SK-N-SH (cell line): ENCODE measurements at regions not wholly inside any gene's neighbourhood (a gene's known extent, or its start where the extent isn't known, plus 50 kb on each side); places are given as distances from the start of the nearest gene placed in this dataset.
A peak's percentile ranks its signal among the peaks of the same experiment; 100 is the strongest.

ENCODE experiments used
- CTCF ChIA-PET: fragments of 300-600, 350-600 bp; formaldehyde crosslinking; extraction: SDS; loops from one replicate; lab custom pipeline; 2021; lab: Yijun Ruan, JAX
- POLR2A ChIA-PET: fragments of 350-600 bp; sonication (Branson Sonifier 250); formaldehyde crosslinking; extraction: SDS; loops from one replicate; lab custom pipeline; 2020; ENCODE audit warnings: antibody characterized with exemption, inconsistent platforms; lab: Yijun Ruan, JAX
- DNase-seq: peaks from one replicate; pipeline ENCODE4 v3.0.0; 2012
- H2AFZ ChIP-seq: fragments of 200-600 bp; sonication (generic); 2 replicates; pipeline ENCODE4 v1.8.1; 2016; ENCODE audit warnings: antibody characterized with exemption, mild to moderate bottlenecking, low read depth
- H3F3A ChIP-seq: fragments of 200-600 bp; sonication (generic); replicated peaks from 2 replicates; pipeline ENCODE3; 2016; ENCODE audit warnings: antibody characterized with exemption, mild to moderate bottlenecking; ENCODE audit not compliant: insufficient read depth
- H3K27ac ChIP-seq, 2 experiments: fragments of 200-500 bp in 1 of 2; fragments of 200-600 bp in 1 of 2; sonication (Bioruptor generic) in 1 of 2; sonication (generic), shearing (Covaris generic) in 1 of 2; 2 replicates each; pipeline versions ENCODE4 v1.5.1 to v1.6.1; 2014 to 2016; ENCODE audit warnings: low read depth in 2 of 2, inconsistent platforms in 1 of 2, low read length in 1 of 2, mild to moderate bottlenecking in 1 of 2, mixed read lengths in 1 of 2
- H3K27me3 ChIP-seq: fragments of 200-600 bp; sonication (generic), shearing (Covaris generic); 2 replicates; pipeline ENCODE4 v1.6.1; 2016; ENCODE audit warnings: mixed run types; ENCODE audit not compliant: insufficient read depth
- H3K36me3 ChIP-seq, 2 experiments: fragments of 200-500 bp in 1 of 2; fragments of 200-600 bp in 1 of 2; sonication (Bioruptor generic) in 1 of 2; sonication (generic) in 1 of 2; replicated peaks in 1 of 2; 2 replicates each; pipeline versions ENCODE3 to v1.5.1; 2014 to 2016; ENCODE audit warnings: low read length in 1 of 2, mild to moderate bottlenecking in 1 of 2; ENCODE audit not compliant: insufficient read depth in 2 of 2, control insufficient read depth in 1 of 2
- H3K4me1 ChIP-seq, 2 experiments: fragments of 200-500 bp in 1 of 2; fragments of 200-600 bp in 1 of 2; sonication (Bioruptor generic) in 1 of 2; sonication (generic), shearing (Covaris generic) in 1 of 2; 2 replicates each; pipeline versions ENCODE4 v1.5.1 to v1.6.1; 2014 to 2016; ENCODE audit warnings: low read depth in 1 of 2, low read length in 1 of 2, mixed run types in 1 of 2; ENCODE audit not compliant: insufficient read depth in 2 of 2, control insufficient read depth in 1 of 2
- H3K4me2 ChIP-seq: fragments of 200-600 bp; sonication (generic), shearing (Covaris generic); 2 replicates; pipeline ENCODE4 v1.6.1; 2017; ENCODE audit warnings: mixed run types
- H3K4me3 ChIP-seq, 2 experiments: fragments of 200-500 bp in 1 of 2; fragments of 200-600 bp in 1 of 2; sonication (Bioruptor generic) in 1 of 2; sonication (generic), shearing (Covaris generic) in 1 of 2; 2 replicates each; pipeline versions ENCODE4 v1.5.1 to v1.8.1; 2014 to 2016; ENCODE audit warnings: low read depth in 2 of 2, inconsistent platforms in 1 of 2, low read length in 1 of 2, mild to moderate bottlenecking in 1 of 2, mixed read lengths in 1 of 2, moderate library complexity in 1 of 2
- H3K79me2 ChIP-seq: fragments of 200-600 bp; sonication (generic); 2 replicates; pipeline ENCODE4 v1.8.1; 2017; ENCODE audit warnings: mild to moderate bottlenecking; ENCODE audit not compliant: insufficient read depth
- H3K9ac ChIP-seq: fragments of 200-600 bp; sonication (generic); 2 replicates; pipeline ENCODE4 v1.6.1; 2017; ENCODE audit warnings: mixed run types
- H3K9me2 ChIP-seq: fragments of 200-600 bp; sonication (generic); 2 replicates; pipeline ENCODE4 v1.6.1; 2017; ENCODE audit warnings: mixed run types
- H3K9me3 ChIP-seq: fragments of 200-600 bp; sonication (generic); 2 replicates; pipeline ENCODE4 v1.6.1; 2017; ENCODE audit warnings: mixed run types, mild to moderate bottlenecking, moderate library complexity
- H4K20me1 ChIP-seq: fragments of 200-600 bp; sonication (generic); 2 replicates; pipeline ENCODE4 v1.6.1; 2017; ENCODE audit warnings: mild to moderate bottlenecking, mixed run types; ENCODE audit not compliant: insufficient read depth
- CTCF ChIP-seq: fragments of 200-600 bp; sonication (generic); IDR thresholded peaks from 2 replicates; pipeline ENCODE4 v1.6.1; 2017; ENCODE audit warnings: antibody characterized with exemption, mild to moderate bottlenecking, moderate library complexity
- ELF1 ChIP-seq: IDR thresholded peaks from 2 replicates; pipeline ENCODE4 v1.4.0; 2012
- EP300 ChIP-seq, 2 experiments: IDR thresholded peaks; 2 replicates each; pipeline versions ENCODE4 v1.4.0 to v1.6.1; 2012; ENCODE audit warnings: borderline replicate concordance in 1 of 2, low read depth in 1 of 2, low read length in 1 of 2
- FOSL2 ChIP-seq: IDR thresholded peaks from 2 replicates; pipeline ENCODE4 v1.4.0; 2012; ENCODE audit warnings: low read depth, mild to moderate bottlenecking, moderate library complexity, borderline replicate concordance
- FOXM1 ChIP-seq: IDR thresholded peaks from 2 replicates; pipeline ENCODE4 v1.4.0; 2012; ENCODE audit warnings: low read depth, mild to moderate bottlenecking
- GATA2 ChIP-seq: sonication (generic); formaldehyde crosslinking; IDR thresholded peaks from 2 replicates; pipeline ENCODE4 v1.5.0; 2020; ENCODE audit warnings: mild to moderate bottlenecking, missing genetic modification reagents
- MXI1 ChIP-seq: IDR thresholded peaks from 2 replicates; pipeline ENCODE4 v1.6.1; 2012; ENCODE audit warnings: mild to moderate bottlenecking, low read depth, low read length, improper control_type of control experiment
- PBX3 ChIP-seq: IDR thresholded peaks from 2 replicates; pipeline ENCODE4; 2012
- RAD21 ChIP-seq: IDR thresholded peaks from 2 replicates; pipeline ENCODE4 v1.6.1; 2012; ENCODE audit warnings: mild to moderate bottlenecking, low read length
- RXRA ChIP-seq: IDR thresholded peaks from 2 replicates; pipeline ENCODE4 v1.4.0; 2012; ENCODE audit warnings: low read depth, mild to moderate bottlenecking, borderline replicate concordance
- SIN3A ChIP-seq: IDR thresholded peaks from 2 replicates; pipeline ENCODE4 v1.6.1; 2012; ENCODE audit warnings: low read depth, mild to moderate bottlenecking, low read length, moderate library complexity, borderline replicate concordance
- USF1 ChIP-seq: IDR thresholded peaks from 2 replicates; pipeline ENCODE4 v1.4.0; 2012; ENCODE audit warnings: low read depth, borderline replicate concordance
- WGBS: methylation state at CpG from one replicate; pipeline ENCODE4 v1.1.6; 2017; ENCODE audit warnings: low lambda C conversion rate; 5-methylcytosine and 5-hydroxymethylcytosine counted together
- TF ChIP-seq, protein P1 (sequence below): IDR thresholded peaks from 2 replicates; pipeline ENCODE4 v1.6.1; 2012; ENCODE audit warnings: mild to moderate bottlenecking, low read depth, low read length, moderate library complexity

GRCh38 chr4:143023239-143023918, 161.3 kb upstream of the USP38 start:
- Histone ChIP-seq H3K79me2 (no peaks in the 10 kb centered on the region), H3K4me3 (no peak overlapping the region), H2AFZ (no peak overlapping the region), H3K9ac (no peak overlapping the region), H3K4me2 (no peak overlapping the region), H3K9me2 (no peaks in the 10 kb centered on the region), H3K27ac (no peak overlapping the region), H4K20me1 (no peaks in the 10 kb centered on the region), H3F3A (no peaks in the 10 kb centered on the region), H3K36me3 (no peaks in the 10 kb centered on the region), H3K9me3 (no peaks in the 10 kb centered on the region), H3K27me3 (no peaks in the 10 kb centered on the region), H3K4me1 (no peaks in the 10 kb centered on the region; a peak in 1 of 4 replicates)
- TF ChIP-seq SIN3A, result no peak
- no peak for TF ChIP-seq RXRA
- TF ChIP-seq USF1, result no peak
- TF ChIP-seq ELF1, result no peak
- TF ChIP-seq EP300 (IDR thresholded peaks at IDR 0.05; ENCODE audit: borderline replicate concordance in 1 of 2, low read depth in 1 of 2, low read length in 1 of 2), result no peak
- TF ChIP-seq, protein P1, sequence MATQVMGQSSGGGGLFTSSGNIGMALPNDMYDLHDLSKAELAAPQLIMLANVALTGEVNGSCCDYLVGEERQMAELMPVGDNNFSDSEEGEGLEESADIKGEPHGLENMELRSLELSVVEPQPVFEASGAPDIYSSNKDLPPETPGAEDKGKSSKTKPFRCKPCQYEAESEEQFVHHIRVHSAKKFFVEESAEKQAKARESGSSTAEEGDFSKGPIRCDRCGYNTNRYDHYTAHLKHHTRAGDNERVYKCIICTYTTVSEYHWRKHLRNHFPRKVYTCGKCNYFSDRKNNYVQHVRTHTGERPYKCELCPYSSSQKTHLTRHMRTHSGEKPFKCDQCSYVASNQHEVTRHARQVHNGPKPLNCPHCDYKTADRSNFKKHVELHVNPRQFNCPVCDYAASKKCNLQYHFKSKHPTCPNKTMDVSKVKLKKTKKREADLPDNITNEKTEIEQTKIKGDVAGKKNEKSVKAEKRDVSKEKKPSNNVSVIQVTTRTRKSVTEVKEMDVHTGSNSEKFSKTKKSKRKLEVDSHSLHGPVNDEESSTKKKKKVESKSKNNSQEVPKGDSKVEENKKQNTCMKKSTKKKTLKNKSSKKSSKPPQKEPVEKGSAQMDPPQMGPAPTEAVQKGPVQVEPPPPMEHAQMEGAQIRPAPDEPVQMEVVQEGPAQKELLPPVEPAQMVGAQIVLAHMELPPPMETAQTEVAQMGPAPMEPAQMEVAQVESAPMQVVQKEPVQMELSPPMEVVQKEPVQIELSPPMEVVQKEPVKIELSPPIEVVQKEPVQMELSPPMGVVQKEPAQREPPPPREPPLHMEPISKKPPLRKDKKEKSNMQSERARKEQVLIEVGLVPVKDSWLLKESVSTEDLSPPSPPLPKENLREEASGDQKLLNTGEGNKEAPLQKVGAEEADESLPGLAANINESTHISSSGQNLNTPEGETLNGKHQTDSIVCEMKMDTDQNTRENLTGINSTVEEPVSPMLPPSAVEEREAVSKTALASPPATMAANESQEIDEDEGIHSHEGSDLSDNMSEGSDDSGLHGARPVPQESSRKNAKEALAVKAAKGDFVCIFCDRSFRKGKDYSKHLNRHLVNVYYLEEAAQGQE, result no peak
- TF ChIP-seq GATA2, result no peak
- POLR2A ChIA-PET, result no interaction called here
- DNase-seq, result no peak
- CTCF ChIA-PET, result interaction anchor here (0.6 kb wide), 1 partner anchor 132 kb away, joined by 3 read pairs; no protein-coding TSS in a partner anchor

DNA sequence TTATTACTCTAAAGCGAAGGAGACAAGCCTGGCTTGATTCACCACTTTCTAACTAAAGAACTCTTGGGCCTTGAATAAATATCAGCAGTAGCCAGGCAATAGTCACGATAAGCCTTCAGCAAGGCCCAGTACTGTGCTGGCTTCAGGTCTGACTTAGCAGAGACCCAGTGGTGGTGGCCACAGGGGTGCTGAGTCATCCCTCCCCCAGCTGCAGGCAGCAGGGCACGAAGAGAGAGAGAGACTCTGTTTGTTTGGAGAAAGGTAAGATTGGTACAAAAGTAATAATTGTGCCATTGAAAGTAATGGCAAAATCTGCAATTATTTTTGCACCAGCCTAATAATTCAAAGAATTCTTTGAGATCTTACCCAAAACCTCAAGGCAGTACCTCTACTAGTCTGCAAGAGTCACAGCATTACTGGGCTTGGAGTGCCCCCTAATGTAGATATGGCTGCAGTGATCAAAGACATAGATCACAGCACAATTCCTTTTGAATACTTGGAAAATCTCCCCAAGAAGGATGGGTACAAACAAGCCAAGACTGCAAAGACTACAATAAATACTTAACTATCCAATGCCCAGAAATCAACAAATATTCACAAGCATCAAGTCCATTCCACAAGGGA, 159.5 kb upstream of the USP38 start:
- H3F3A ChIP-seq, result no peaks in the 10 kb centered on the region
- H3K9me3 ChIP-seq, result no peaks in the 10 kb centered on the region
- no peak overlapping the region for H3K9ac ChIP-seq
- no peaks in the 10 kb centered on the region for H3K36me3 ChIP-seq
- no peak for DNase-seq
- WGBS, result 22% methylated on average over 3 of the region's 3 CpGs
- no peaks in the 10 kb centered on the region for H3K79me2 ChIP-seq
- peak overlapping the region in 1 of 2 experiments; percentile 38; a peak in 1 of 4 replicates for H3K4me3 ChIP-seq
- no peaks in the 10 kb centered on the region for H4K20me1 ChIP-seq
- no peaks in the 10 kb centered on the region; a peak in 1 of 4 replicates for H3K4me1 ChIP-seq
- CTCF ChIA-PET, result interaction anchor here (0.6 to 1.1 kb wide), 2 partner anchors 49 to 1434 kb away, joined by 3 read pairs; no protein-coding TSS in a partner anchor
- TF ChIP-seq CTCF (peak; percentile 33), PBX3 (no peak), RXRA (no peak), FOXM1 (no peak), FOSL2 (no peak), RAD21 (peak; percentile 58), MXI1 (no peak)
- POLR2A ChIA-PET, result no interaction called here
- H2AFZ ChIP-seq, result no peak overlapping the region
- no peaks in the 10 kb centered on the region for H3K27me3 ChIP-seq
- no peak overlapping the region for H3K27ac ChIP-seq
- H3K9me2 ChIP-seq, result no peaks in the 10 kb centered on the region
- no peak overlapping the region for H3K4me2 ChIP-seq
